GM18499 (cell line): ENCODE measurements at regions not wholly inside any gene's neighbourhood (a gene's known extent, or its start where the extent isn't known, plus 50 kb on each side); places are given as distances from the start of the nearest gene placed in this dataset.
"Not testable (repeated sequence)": the region's sequence is repeated elsewhere in the genome, so short reads cannot be mapped to it uniquely, and the experiment has no call there.

ENCODE experiments used
- ATAC-seq: cut with Tn5 transposase; IDR thresholded peaks from one replicate; pipeline ENCODE4 v1.9.1; 2021; ENCODE audit warnings: moderate number of reproducible peaks; ENCODE audit not compliant: insufficient read depth, unreplicated experiment

DNA sequence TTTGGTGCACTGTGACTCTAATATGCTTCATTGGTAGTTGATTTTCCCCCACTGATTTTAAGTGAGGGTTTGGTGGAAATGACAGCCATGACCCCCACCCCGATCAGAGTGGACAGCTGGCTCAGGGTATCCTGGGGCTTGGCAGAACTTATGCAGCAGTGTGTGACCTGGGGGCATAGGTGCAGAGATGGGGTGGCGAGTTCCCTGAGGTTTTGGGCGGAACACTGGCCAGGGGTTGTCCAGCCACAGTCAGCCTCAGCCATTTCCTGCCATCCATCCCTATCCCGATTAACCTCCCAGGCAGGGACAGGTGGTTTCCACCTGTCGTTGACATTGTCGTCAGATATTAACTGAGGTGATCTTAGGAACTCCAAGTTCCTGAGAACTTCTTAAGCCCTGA lies 155.8 kb upstream of the CHST15 start:
- ATAC-seq: no peak

DNA sequence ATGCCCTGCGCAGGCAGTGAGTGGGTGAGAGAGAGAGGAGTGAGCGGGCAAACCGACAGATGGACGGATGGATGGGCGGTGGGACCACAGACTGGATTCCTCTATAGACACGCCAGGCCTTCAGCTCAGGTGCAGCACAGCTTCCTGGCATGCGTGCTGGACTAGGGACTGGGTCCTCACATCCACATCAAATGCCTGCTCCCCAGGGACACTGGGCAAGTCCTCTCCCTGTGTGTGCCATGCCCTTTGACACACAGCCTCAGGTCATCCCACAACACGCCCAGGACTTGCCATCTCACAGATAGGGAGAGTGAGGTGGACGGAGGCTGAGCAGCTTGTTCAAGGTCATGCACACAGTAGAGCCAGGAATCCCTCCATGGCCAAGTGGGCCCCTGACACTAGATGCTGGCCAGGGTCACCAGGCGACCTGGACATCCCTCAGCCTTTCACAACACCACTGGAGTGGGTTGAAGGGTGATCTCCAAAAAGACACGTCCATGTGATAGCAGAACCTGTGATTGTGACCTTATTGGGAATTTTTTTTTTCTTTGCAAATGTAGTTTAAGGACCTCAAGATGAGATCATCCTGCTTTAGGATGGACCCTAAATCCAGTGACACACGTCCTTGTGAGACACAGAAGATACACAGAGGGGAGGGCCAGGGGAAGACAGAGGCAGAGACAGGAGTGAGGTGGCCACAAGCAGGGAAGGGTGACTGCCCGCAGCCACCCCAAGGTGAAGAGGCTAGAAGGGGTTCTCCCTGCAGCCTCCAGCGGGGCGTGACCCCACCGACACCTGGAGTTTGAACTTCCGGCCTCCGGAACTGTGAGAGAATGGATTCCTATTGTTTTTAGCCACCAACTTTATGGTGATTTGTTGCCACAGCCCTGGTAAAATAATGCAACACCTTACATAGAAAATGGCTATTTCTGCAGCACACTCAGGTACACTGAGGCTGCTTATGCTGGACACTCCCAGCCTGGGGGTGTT lies 155.0 kb upstream of the CHST15 start:
- ATAC-seq: no peak

DNA sequence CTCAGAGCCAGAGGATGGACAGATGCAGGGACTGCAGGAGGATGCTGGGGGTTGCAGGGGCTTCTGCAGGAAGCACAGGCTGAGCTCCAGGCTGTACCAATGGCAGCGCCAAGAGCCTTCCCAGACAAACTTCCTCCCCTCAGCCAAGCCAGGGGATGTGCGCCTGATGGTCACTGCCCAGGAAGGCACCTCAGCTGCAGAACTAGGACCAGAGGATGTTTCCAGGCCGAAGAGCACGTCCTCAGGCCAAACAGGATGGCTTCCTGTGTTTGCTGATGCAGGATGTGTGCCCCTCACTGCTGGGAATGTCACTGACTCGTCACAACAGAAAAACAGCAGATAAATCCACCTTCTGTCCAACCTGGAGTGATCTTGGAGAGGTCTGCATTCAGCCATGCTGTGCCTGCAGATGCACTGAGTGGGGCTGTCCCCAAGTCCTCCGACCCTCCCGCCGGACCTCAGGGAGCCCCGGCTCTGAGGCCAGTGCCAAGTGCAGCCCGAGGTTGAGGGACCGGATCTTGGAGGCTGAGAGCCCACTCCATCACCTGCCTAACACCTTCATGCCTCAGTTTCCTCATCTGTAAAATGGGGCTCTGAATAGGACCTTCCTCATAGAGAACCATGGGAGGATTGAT lies 152.5 kb upstream of the CHST15 start:
- no peak for ATAC-seq

GRCh38 chr10:124245191-124245590 lies 151.8 kb upstream of the CHST15 start:
- no peak for ATAC-seq

DNA sequence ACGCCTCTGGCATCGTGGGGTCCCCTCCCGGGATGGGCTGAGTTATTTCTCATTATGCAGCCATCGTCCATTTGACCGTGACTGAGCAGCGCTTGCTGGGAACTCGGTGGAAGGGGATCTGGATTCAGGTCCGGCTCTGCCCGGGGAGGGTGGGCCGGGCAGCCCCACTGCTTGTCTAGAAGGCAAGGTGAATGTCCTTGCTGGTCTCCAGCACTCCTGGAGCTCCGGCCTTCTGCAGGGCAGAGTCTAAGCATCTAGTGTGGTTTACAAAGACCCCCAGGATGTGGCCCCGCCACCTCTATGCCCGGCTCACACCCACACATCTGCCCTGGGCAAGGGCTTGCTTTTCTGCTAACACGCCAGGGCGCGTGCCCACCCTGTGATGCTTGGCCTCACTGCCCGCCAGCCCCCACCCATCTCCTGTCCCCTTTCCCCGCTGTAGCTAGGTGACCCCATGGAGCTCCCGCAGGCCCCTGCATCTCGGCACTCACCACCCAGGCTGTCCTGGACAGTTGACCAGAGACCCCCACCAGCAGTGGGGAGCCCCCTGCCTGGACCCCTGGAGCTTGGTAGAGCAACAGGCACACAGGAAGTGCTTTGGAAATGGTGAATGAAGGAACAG lies 151.0 kb upstream of the CHST15 start:
- no peak for ATAC-seq

DNA sequence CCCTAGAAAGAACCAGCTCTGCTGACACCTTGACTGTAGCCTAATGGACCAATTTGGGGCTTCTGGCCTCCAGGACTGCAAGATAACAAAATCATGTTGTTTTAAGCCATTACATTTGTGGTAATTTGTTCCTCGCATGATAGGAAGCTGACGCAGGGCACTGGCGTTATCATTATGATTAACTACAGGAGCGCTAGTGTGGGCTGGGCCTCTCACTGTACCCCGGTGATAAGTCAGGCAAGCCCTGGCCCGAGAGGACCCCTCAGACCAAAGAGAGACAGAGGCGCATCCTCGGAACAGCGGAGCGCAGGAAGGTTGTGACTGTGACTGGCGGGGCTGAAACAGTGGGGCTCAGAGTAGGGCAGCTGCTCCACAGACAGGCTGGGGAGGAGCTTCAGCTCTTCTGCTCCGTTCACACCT lies 150.3 kb upstream of the CHST15 start:
- ATAC-seq: no peak

GRCh38 chr10:124242791-124243190 lies 149.4 kb upstream of the CHST15 start:
- no peak for ATAC-seq

DNA sequence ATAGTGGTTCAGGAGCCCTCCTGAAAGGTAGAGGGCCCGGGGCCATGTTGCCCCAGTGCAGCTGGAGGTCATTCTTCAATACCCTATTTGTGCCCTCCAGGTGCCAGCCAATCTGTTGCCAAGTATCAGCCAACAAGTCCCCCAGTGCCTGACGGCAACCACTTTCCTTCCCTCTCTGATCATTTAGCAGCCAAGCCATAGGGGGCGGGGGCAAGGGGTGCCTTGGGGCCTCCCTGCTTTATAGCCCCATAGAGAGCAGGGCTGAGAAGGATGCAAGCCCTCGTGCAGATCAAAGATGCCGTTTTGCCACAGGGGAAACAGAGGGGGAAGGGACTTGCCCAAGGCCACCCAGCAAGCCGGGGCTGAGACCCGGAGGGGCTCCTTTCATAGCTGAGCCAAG lies 149.0 kb upstream of the CHST15 start:
- ATAC-seq: no peak

DNA sequence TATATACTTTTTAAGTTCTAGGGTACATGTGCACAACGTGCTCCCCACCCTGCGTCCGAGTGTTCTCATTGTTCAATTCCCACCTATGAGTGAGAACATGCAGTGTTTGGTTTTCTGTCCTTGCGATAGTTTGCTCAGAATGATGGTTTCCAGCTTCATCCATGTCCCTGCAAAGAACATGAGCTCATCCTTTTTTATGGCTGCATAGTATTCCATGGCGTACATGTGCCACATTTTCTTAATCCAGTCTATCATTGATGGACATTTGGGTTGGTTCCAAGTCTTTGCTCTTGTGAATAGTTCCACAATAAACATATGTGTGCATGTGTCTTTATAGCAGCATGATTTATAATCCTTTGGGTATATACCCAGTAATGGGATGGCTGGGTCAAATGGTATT lies 148.1 kb upstream of the CHST15 start:
- not testable (repeated sequence) for ATAC-seq

- no peak for ATAC-seq
These were observed 147.5 kb upstream of the CHST15 start for GRCh38 chr10:124240839-124241291.

GRCh38 chr10:124239696-124240095 lies 146.3 kb upstream of the CHST15 start:
- no peak for ATAC-seq

DNA sequence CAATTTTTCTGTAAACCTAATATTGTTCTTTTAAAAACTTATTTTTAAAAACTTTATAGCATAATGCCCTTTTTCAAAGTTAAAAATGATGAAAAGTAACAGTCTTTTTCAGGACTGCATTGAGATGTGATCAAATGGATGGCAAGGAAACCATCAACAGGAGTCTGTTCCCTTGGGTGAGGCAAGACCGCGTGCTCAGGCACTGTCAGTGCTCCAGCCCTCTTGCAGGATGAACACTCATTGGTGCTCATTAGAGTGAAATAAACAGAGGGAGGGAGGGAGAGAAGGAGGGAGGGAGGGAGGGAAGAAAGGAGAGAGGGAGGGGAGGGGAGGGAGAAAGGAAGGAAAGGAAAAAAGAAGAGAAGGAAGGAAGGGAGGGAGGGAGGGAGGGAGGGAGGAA lies 145.7 kb upstream of the CHST15 start:
- ATAC-seq: no peak

DNA sequence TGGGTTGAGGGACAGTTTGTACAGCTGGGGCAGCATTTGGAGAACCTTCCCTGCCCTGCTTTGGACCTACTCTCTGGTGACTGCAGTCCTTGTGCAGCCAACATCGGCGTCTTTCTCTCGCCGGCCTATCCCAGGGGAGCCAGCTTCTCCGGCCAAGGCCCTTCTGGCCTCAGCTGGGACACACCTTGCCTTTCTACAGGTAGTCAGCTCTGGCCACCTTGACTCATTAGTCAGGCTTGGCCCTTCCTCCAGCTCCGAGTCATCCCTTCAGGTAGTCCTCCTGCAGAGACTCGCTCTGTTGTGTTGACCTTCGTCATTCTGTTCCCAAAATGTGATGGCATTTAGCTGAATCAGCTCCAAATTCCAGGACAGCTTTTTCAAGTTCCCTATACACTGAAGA lies 145.0 kb upstream of the CHST15 start:
- ATAC-seq: no peak

DNA sequence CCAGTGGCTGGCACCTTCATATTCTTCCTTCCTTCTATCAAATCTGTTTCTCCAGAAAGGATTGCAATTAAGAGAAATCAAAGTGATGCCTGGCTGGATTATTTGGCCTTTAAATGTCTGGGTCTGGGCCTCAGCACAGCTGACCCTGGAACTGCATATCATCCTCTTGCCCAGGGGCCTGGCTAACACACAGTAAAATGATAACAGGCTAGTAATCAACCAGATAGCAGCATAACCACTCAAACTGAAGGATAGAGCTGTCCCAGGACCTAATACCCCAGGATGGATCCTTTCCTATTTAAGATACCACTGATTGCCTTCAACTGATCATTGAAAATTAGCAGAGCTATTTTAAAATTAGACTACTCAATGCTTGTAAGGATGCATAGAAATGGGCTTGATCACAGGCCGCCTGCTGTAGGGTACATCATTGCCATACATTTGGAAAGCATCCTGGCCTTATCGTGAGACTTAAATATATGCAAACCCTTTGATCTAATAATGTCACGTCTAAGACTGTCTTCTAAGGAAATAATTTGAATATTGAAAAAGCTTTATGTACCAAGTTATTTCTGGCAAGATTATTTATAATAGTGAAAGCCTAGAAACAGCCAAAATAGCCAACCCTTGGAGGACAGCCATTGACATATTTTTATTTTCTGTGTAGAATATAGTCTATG lies 144.0 kb upstream of the CHST15 start:
- no peak for ATAC-seq

- ATAC-seq: no peak
These were observed 143.4 kb upstream of the CHST15 start for GRCh38 chr10:124236816-124237215.

GRCh38 chr10:124236136-124236535 lies 142.7 kb upstream of the CHST15 start:
- ATAC-seq: no peak

- ATAC-seq: no peak
These were observed 141.8 kb upstream of the CHST15 start for GRCh38 chr10:124235232-124235631.

- ATAC-seq: no peak
These were observed 140.2 kb upstream of the CHST15 start for GRCh38 chr10:124233546-124234138.

GRCh38 chr10:124232686-124233545 lies 139.5 kb upstream of the CHST15 start:
- no peak for ATAC-seq
